Heart left ventricle (tissue), 16 donors: ENCODE measurements at regions not wholly inside any gene's neighbourhood (a gene's known extent, or its start where the extent isn't known, plus 50 kb on each side); places are given as distances from the start of the nearest gene placed in this dataset.

Experiments
- ATAC-seq, 4 donors: fragments of 200-7000 bp; cut with Tn5 transposase; one replicate each; pipeline ENCODE4 v1.9.1; 2020 to 2022; ENCODE audit warnings: moderate library complexity in 4 of 4, mild to moderate bottlenecking in 3 of 4, moderate number of reproducible peaks in 1 of 4
- DNase-seq, 5 donors: peaks; one replicate each; pipeline ENCODE4 v3.0.0-alpha.2; 2020
- H3K27ac ChIP-seq, 12 donors: fragments of 200-600 bp; sonication (generic) in 4 of 12; one replicate each; pipeline versions ENCODE4 v1.5.0 to v1.8.0; 2016 to 2022; ENCODE audit warnings: mild to moderate bottlenecking in 2 of 12
- H3K27me3 ChIP-seq, 9 donors: fragments of 200-600 bp; sonication (generic) in 2 of 9; one replicate each; pipeline versions ENCODE4 v1.5.1 to v1.8.0; 2016 to 2022; ENCODE audit warnings: mild to moderate bottlenecking in 3 of 9
- H3K36me3 ChIP-seq, 9 donors: fragments of 200-600 bp; sonication (generic) in 2 of 9; one replicate each; pipeline versions ENCODE4 v1.5.0 to v1.8.0; 2018 to 2022; ENCODE audit warnings: mild to moderate bottlenecking in 2 of 9
- H3K4me1 ChIP-seq, 12 donors: fragments of 200-600 bp; sonication (generic) in 4 of 12; one replicate each; pipeline versions ENCODE4 v1.5.0 to v1.8.0; 2016 to 2022; ENCODE audit warnings: mild to moderate bottlenecking in 3 of 12
- H3K4me3 ChIP-seq, 12 donors: fragments of 200-600 bp; sonication (generic) in 4 of 12; one replicate each; pipeline versions ENCODE4 v1.5.0 to v1.8.0; 2017 to 2022; ENCODE audit warnings: mild to moderate bottlenecking in 9 of 12, moderate library complexity in 4 of 12
- H3K9me3 ChIP-seq, 12 donors: fragments of 200-600 bp; sonication (generic) in 4 of 12; one replicate each; pipeline versions ENCODE4 v1.5.0 to v1.8.0; 2016 to 2022; ENCODE audit warnings: mild to moderate bottlenecking in 1 of 12
- POLR2A ChIP-seq, 2 donors: fragments of 450-650 bp; IDR thresholded peaks; one replicate each; pipeline ENCODE4 v1.6.1; 2017; ENCODE audit warnings: antibody characterized with exemption in 2 of 2, mild to moderate bottlenecking in 2 of 2, moderate library complexity in 2 of 2
- WGBS, 4 donors: extraction: QIAGEN DNeasy Blood & Tissue Kit in 2 of 4; methylation state at CpG; one replicate each; pipeline versions ENCODE4 v1.1.5 to v1.1.7; 2013 to 2018; 5-methylcytosine and 5-hydroxymethylcytosine counted together
- intact Hi-C, 10 donors: fragments of 100-400 bp; cut with DNase I; formaldehyde crosslinking; loops; one replicate each; pipeline versions ENCODE4 v1.11.1 to v1.14.2; 2022
- TF ChIP-seq, protein P1 (sequence below), 12 donors: fragments of 200-600 bp; sonication (generic) in 4 of 12; IDR thresholded peaks; one replicate each; pipeline versions ENCODE4 v1.5.0 to v1.8.0; 2018 to 2022; ENCODE audit warnings: antibody characterized with exemption in 12 of 12, mild to moderate bottlenecking in 5 of 12
- donor health status: ischemic (EF 13 %, LVEDD 7.1; RV severe dilation, severe dysfunction).
- donor health status: healthy with polysubstance abuse.
- donor health status: DM: no; HTN: yes; CAD: no.
- donor health status: DM: no; HTN: no; CAD: no.
- donor health status: ischemic (EF 25% LVEDD 6.9; RV normal size, moderate dysfunction).
- donor health status: ischemic (EF 25% LVEDD 5.7; RV mildly dilated, moderate dysfunction).
- donor health status: healthy.
- donor health status: DM: yes; HTN: yes; CAD: no.
- donor health status: ischemic (EF 35%, LVEDD 5.7; RV mildly dilated, moderate dysfunction).
- donor health status: nonischemic (EF 11% LVEDD 7.7; RV severe dilation, severe dysfunction).
- donor health status: DM: yes; HTN: yes; CAD: no.
- donor health status: PGD.
- donor health status: ischemic (EF 29% LVEDD 5.4; RV normal size, mild dysfunction).
- donor health status: nonischemic (EF 23%, LVEDD 6.1; RV moderate dilation, normal function).

DNA sequence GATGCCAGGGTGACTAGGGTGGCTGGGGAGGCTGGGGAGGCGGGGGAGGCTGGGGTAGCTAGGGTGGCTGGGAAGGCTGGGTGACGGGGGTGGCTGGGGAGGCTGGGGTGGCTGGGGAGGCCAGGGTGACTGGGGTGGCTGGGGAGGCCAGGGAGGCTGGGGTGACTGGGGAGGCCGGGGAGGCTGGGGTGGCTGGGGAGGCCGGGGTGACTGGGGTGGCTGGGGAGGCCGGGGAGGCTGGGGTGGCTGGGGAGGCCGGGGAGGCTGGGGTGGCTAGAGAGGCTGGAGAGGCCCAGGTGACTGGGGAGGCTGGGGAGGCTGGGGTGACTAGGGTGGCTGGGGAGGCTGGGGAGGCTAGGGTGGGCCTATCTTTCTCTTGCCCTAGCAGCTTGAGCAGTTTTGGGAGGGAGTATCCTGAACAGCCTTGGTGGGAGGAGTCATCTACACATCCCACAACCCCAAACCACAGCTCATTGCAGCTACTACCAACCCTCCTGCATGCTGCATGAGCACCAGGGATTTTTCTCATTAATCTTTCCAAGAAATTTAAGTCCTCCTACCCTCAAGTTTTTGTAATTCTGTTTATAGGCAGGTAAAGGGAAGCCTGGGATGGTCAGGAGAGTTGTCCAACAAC lies 203.2 kb upstream of the IRX1 start:
- H3K9me3 ChIP-seq = no peaks in the 10 kb centered on the region
- H3K4me3 ChIP-seq = no peak overlapping the region
- TF ChIP-seq, protein P1, sequence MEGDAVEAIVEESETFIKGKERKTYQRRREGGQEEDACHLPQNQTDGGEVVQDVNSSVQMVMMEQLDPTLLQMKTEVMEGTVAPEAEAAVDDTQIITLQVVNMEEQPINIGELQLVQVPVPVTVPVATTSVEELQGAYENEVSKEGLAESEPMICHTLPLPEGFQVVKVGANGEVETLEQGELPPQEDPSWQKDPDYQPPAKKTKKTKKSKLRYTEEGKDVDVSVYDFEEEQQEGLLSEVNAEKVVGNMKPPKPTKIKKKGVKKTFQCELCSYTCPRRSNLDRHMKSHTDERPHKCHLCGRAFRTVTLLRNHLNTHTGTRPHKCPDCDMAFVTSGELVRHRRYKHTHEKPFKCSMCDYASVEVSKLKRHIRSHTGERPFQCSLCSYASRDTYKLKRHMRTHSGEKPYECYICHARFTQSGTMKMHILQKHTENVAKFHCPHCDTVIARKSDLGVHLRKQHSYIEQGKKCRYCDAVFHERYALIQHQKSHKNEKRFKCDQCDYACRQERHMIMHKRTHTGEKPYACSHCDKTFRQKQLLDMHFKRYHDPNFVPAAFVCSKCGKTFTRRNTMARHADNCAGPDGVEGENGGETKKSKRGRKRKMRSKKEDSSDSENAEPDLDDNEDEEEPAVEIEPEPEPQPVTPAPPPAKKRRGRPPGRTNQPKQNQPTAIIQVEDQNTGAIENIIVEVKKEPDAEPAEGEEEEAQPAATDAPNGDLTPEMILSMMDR (IDR thresholded peaks at IDR 0.05) = no peak
- no peak for TF ChIP-seq POLR2A (IDR thresholded peaks at IDR 0.05)
- DNase-seq (no peak), ATAC-seq (no peak)
- H3K36me3 ChIP-seq = no peaks in the 10 kb centered on the region
- peaks cover 0 to 8% (median 4%) of the 10 kb centered on the region in 12 donors for H3K4me1 ChIP-seq
- no peak overlapping the region for H3K27ac ChIP-seq
- no peaks in the 10 kb centered on the region for H3K27me3 ChIP-seq
- intact Hi-C loops = no loop called here
- 72 to 88% (median 82%) methylated on average over 5 to 6 of the region's 6 CpGs for WGBS, 4 donors

DNA sequence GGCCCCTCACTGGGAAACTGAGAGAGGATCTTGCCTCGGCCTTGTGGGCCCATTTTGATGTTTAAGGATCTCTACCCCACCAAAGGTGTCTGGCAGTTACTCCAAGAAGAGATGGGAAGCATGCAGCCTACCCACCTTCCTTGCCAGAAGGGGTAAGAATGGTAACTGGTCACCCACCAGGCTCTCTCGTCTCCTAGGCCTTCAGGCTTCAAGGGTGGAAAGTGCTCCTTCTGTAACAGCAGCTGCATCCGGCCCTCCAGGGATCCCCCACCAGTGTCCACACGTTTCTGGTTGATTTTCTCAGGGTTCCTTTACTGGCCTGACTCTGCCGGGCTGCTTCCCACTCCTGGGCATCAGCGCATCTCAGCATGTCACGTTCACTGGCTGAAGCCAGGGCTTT lies 204.4 kb upstream of the IRX1 start:
- Histone ChIP-seq H3K4me3 (no peak overlapping the region), H3K27me3 (no peaks in the 10 kb centered on the region), H3K9me3 (no peaks in the 10 kb centered on the region), H3K4me1 (peaks cover 0 to 8% (median 4%) of the 10 kb centered on the region in 12 donors), H3K36me3 (no peaks in the 10 kb centered on the region), H3K27ac (no peak overlapping the region)
- TF ChIP-seq, protein P1 (IDR thresholded peaks at IDR 0.05) = no peak
- TF ChIP-seq POLR2A (IDR thresholded peaks at IDR 0.05) = no peak
- intact Hi-C loops = no loop called here
- ATAC-seq (no peak), DNase-seq (no peak)
- 76 to 85% (median 78%) methylated on average over 7 of the region's 7 CpGs for WGBS, 4 donors

DNA sequence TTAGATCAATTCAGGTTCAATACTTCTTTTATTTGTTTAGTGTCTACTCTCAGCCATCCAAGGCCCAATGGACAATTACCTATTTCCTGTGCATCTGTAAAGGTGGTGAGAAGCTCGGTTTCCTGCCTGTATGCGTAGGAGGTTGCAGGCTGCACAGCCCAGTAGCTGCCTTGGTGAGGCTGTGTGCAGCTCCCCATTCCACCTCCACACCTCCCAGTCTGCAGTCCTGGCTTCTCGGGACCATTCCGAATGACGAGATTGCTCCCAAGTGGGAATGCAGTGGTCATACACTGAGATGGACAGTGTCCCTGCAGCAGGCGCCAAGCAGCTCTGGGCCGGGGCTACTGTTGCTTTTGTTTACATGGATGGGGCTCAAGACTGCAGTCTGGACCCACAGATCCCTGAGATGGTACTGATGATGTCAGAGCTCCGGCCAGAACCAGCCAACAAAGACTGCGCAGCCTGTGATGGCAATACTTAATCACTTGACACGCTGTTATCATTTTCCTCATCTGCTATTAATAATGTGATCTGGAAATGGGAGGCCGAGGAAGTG lies 206.1 kb upstream of the IRX1 start:
- TF ChIP-seq, protein P1 (IDR thresholded peaks at IDR 0.05) = no peak
- TF ChIP-seq POLR2A (IDR thresholded peaks at IDR 0.05) = no peak
- intact Hi-C loops = no loop called here
- no peaks in the 10 kb centered on the region for H3K36me3 ChIP-seq

DNA sequence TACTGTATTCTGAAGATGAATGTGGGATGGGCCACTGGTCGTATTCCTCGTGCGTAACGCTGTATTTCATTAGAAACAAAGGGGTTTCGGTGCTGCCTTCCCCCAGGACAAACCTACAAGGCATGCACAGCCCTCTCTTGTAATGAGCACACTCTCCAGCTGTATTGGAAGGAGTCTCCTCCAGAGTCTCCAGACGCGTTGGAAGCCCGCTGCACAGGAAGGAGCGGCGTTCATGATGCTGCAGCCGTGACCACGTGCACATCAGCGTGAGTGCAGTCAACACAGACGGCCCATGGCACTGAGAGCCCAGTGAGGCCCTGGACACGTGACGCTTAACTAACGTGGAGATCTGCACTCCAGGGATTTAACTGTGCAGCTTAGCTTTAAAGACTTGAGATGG lies 209.0 kb upstream of the IRX1 start:
- 80 to 86% (median 84%) methylated on average over 17 of the region's 17 CpGs for WGBS, 4 donors
- Histone ChIP-seq H3K27me3 (no peaks in the 10 kb centered on the region), H3K36me3 (no peaks in the 10 kb centered on the region), H3K4me3 (no peak overlapping the region), H3K9me3 (no peaks in the 10 kb centered on the region), H3K4me1 (no peaks in the 10 kb centered on the region), H3K27ac (no peak overlapping the region)
- ATAC-seq (no peak), DNase-seq (no peak)
- intact Hi-C loops = no loop called here
- no peak for TF ChIP-seq POLR2A (IDR thresholded peaks at IDR 0.05)
- TF ChIP-seq, protein P1 (IDR thresholded peaks at IDR 0.05) = no peak

More for the DNA sequence above, 206.1 kb upstream of the IRX1 start:
- DNase-seq (no peak), ATAC-seq (no peak)
- Histone ChIP-seq H3K27me3 (no peaks in the 10 kb centered on the region), H3K4me1 (no peaks in the 10 kb centered on the region), H3K9me3 (no peaks in the 10 kb centered on the region), H3K27ac (no peak overlapping the region), H3K4me3 (no peak overlapping the region)
- WGBS, 4 donors = 66 to 81% (median 73%) methylated on average over 10 to 11 of the region's 11 CpGs
